ENCODE measurements at regions not wholly inside any gene's neighbourhood (a gene's known extent, or its start where the extent isn't known, plus 50 kb on each side); places are given as distances from the start of the nearest gene placed in this dataset.

- TF ChIP-seq CTCF (IDR thresholded peaks at IDR 0.05; ENCODE audit: low read depth, low read length) (no peak), EZH2phosphoT487 (IDR thresholded peaks at IDR 0.05; ENCODE audit: low read depth) (no peak)
These were observed 1609.2 kb upstream of the ACO1 start for GRCh38 chr9:30775236-30775635.
